ENCODE measurements at regions not wholly inside any gene's neighbourhood (a gene's known extent, or its start where the extent isn't known, plus 50 kb on each side); places are given as distances from the start of the nearest gene placed in this dataset.

GRCh38 chr6:40197371-40197770 is 263.1 kb upstream of the MOCS1 start:
- TF ChIP-seq, protein P1, sequence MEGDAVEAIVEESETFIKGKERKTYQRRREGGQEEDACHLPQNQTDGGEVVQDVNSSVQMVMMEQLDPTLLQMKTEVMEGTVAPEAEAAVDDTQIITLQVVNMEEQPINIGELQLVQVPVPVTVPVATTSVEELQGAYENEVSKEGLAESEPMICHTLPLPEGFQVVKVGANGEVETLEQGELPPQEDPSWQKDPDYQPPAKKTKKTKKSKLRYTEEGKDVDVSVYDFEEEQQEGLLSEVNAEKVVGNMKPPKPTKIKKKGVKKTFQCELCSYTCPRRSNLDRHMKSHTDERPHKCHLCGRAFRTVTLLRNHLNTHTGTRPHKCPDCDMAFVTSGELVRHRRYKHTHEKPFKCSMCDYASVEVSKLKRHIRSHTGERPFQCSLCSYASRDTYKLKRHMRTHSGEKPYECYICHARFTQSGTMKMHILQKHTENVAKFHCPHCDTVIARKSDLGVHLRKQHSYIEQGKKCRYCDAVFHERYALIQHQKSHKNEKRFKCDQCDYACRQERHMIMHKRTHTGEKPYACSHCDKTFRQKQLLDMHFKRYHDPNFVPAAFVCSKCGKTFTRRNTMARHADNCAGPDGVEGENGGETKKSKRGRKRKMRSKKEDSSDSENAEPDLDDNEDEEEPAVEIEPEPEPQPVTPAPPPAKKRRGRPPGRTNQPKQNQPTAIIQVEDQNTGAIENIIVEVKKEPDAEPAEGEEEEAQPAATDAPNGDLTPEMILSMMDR (IDR thresholded peaks at IDR 0.05) = no peak
- TF ChIP-seq POLR2A (IDR thresholded peaks at IDR 0.05) = no peak

Data from right lobe of liver (tissue), 4 donors.